SK-N-SH (cell line): ENCODE measurements at regions not wholly inside any gene's neighbourhood (a gene's known extent, or its start where the extent isn't known, plus 50 kb on each side); places are given as distances from the start of the nearest gene placed in this dataset.

Experiments
- CTCF ChIA-PET: fragments of 300-600, 350-600 bp; formaldehyde crosslinking; extraction: SDS; loops from one replicate; lab custom pipeline; 2021; lab: Yijun Ruan, JAX
- POLR2A ChIA-PET: fragments of 350-600 bp; sonication (Branson Sonifier 250); formaldehyde crosslinking; extraction: SDS; loops from one replicate; lab custom pipeline; 2020; ENCODE audit warnings: antibody characterized with exemption, inconsistent platforms; lab: Yijun Ruan, JAX
- DNase-seq: peaks from one replicate; pipeline ENCODE4 v3.0.0; 2012
- H2AFZ ChIP-seq: fragments of 200-600 bp; sonication (generic); 2 replicates; pipeline ENCODE4 v1.8.1; 2016; ENCODE audit warnings: antibody characterized with exemption, mild to moderate bottlenecking, low read depth
- H3F3A ChIP-seq: fragments of 200-600 bp; sonication (generic); replicated peaks from 2 replicates; pipeline ENCODE3; 2016; ENCODE audit warnings: antibody characterized with exemption, mild to moderate bottlenecking; ENCODE audit not compliant: insufficient read depth
- H3K27ac ChIP-seq, 2 experiments: fragments of 200-500 bp in 1 of 2; fragments of 200-600 bp in 1 of 2; sonication (Bioruptor generic) in 1 of 2; sonication (generic), shearing (Covaris generic) in 1 of 2; 2 replicates each; pipeline versions ENCODE4 v1.5.1 to v1.6.1; 2014 to 2016; ENCODE audit warnings: low read depth in 2 of 2, inconsistent platforms in 1 of 2, low read length in 1 of 2, mild to moderate bottlenecking in 1 of 2, mixed read lengths in 1 of 2
- H3K27me3 ChIP-seq: fragments of 200-600 bp; sonication (generic), shearing (Covaris generic); 2 replicates; pipeline ENCODE4 v1.6.1; 2016; ENCODE audit warnings: mixed run types; ENCODE audit not compliant: insufficient read depth
- H3K36me3 ChIP-seq, 2 experiments: fragments of 200-500 bp in 1 of 2; fragments of 200-600 bp in 1 of 2; sonication (Bioruptor generic) in 1 of 2; sonication (generic) in 1 of 2; replicated peaks in 1 of 2; 2 replicates each; pipeline versions ENCODE3 to v1.5.1; 2014 to 2016; ENCODE audit warnings: low read length in 1 of 2, mild to moderate bottlenecking in 1 of 2; ENCODE audit not compliant: insufficient read depth in 2 of 2, control insufficient read depth in 1 of 2
- H3K4me1 ChIP-seq, 2 experiments: fragments of 200-500 bp in 1 of 2; fragments of 200-600 bp in 1 of 2; sonication (Bioruptor generic) in 1 of 2; sonication (generic), shearing (Covaris generic) in 1 of 2; 2 replicates each; pipeline versions ENCODE4 v1.5.1 to v1.6.1; 2014 to 2016; ENCODE audit warnings: low read depth in 1 of 2, low read length in 1 of 2, mixed run types in 1 of 2; ENCODE audit not compliant: insufficient read depth in 2 of 2, control insufficient read depth in 1 of 2
- H3K4me2 ChIP-seq: fragments of 200-600 bp; sonication (generic), shearing (Covaris generic); 2 replicates; pipeline ENCODE4 v1.6.1; 2017; ENCODE audit warnings: mixed run types
- H3K4me3 ChIP-seq, 2 experiments: fragments of 200-500 bp in 1 of 2; fragments of 200-600 bp in 1 of 2; sonication (Bioruptor generic) in 1 of 2; sonication (generic), shearing (Covaris generic) in 1 of 2; 2 replicates each; pipeline versions ENCODE4 v1.5.1 to v1.8.1; 2014 to 2016; ENCODE audit warnings: low read depth in 2 of 2, inconsistent platforms in 1 of 2, low read length in 1 of 2, mild to moderate bottlenecking in 1 of 2, mixed read lengths in 1 of 2, moderate library complexity in 1 of 2
- H3K79me2 ChIP-seq: fragments of 200-600 bp; sonication (generic); 2 replicates; pipeline ENCODE4 v1.8.1; 2017; ENCODE audit warnings: mild to moderate bottlenecking; ENCODE audit not compliant: insufficient read depth
- H3K9ac ChIP-seq: fragments of 200-600 bp; sonication (generic); 2 replicates; pipeline ENCODE4 v1.6.1; 2017; ENCODE audit warnings: mixed run types
- H3K9me2 ChIP-seq: fragments of 200-600 bp; sonication (generic); 2 replicates; pipeline ENCODE4 v1.6.1; 2017; ENCODE audit warnings: mixed run types
- H3K9me3 ChIP-seq: fragments of 200-600 bp; sonication (generic); 2 replicates; pipeline ENCODE4 v1.6.1; 2017; ENCODE audit warnings: mixed run types, mild to moderate bottlenecking, moderate library complexity
- H4K20me1 ChIP-seq: fragments of 200-600 bp; sonication (generic); 2 replicates; pipeline ENCODE4 v1.6.1; 2017; ENCODE audit warnings: mild to moderate bottlenecking, mixed run types; ENCODE audit not compliant: insufficient read depth
- CHD2 ChIP-seq: fragments of 150-350 bp; IDR thresholded peaks from 2 replicates; pipeline ENCODE4 v1.6.1; 2018; ENCODE audit warnings: low read length; ENCODE audit not compliant: partially characterized antibody
- CTCF ChIP-seq: fragments of 200-600 bp; sonication (generic); IDR thresholded peaks from 2 replicates; pipeline ENCODE4 v1.6.1; 2017; ENCODE audit warnings: antibody characterized with exemption, mild to moderate bottlenecking, moderate library complexity
- ELF1 ChIP-seq: IDR thresholded peaks from 2 replicates; pipeline ENCODE4 v1.4.0; 2012
- EZH2phosphoT487 ChIP-seq: fragments of 200-600 bp; sonication (generic); IDR thresholded peaks from 2 replicates; pipeline ENCODE4 v1.6.1; 2017; ENCODE audit warnings: low read depth, mixed run types, mild to moderate bottlenecking, antibody characterized with exemption, moderate library complexity, borderline replicate concordance
- FOXJ3 ChIP-seq: sonication (generic); formaldehyde crosslinking; IDR thresholded peaks from 2 replicates; pipeline ENCODE4 v1.5.1; 2020; ENCODE audit warnings: mild to moderate bottlenecking, missing genetic modification reagents
- MAX ChIP-seq: IDR thresholded peaks from 2 replicates; pipeline ENCODE4 v1.4.0; 2012; ENCODE audit warnings: low read depth
- MEF2A ChIP-seq: IDR thresholded peaks from 2 replicates; pipeline ENCODE4 v1.4.0; 2012; ENCODE audit warnings: low read depth, borderline replicate concordance
- NRF1 ChIP-seq: IDR thresholded peaks from 2 replicates; pipeline ENCODE4 v1.6.1; 2012; ENCODE audit warnings: low read depth, mild to moderate bottlenecking, low read length
- POLR2AphosphoS5 ChIP-seq: IDR thresholded peaks from 2 replicates; pipeline ENCODE4 v1.6.1; 2012; ENCODE audit warnings: low read depth, low read length
- RAD21 ChIP-seq: IDR thresholded peaks from 2 replicates; pipeline ENCODE4 v1.6.1; 2012; ENCODE audit warnings: mild to moderate bottlenecking, low read length
- RCOR1 ChIP-seq: fragments of 150-350 bp; IDR thresholded peaks from 2 replicates; pipeline ENCODE4 v1.6.1; 2017; ENCODE audit warnings: antibody characterized with exemption, low read length
- RXRA ChIP-seq: IDR thresholded peaks from 2 replicates; pipeline ENCODE4 v1.4.0; 2012; ENCODE audit warnings: low read depth, mild to moderate bottlenecking, borderline replicate concordance
- SIN3A ChIP-seq: IDR thresholded peaks from 2 replicates; pipeline ENCODE4 v1.6.1; 2012; ENCODE audit warnings: low read depth, mild to moderate bottlenecking, low read length, moderate library complexity, borderline replicate concordance
- USF2 ChIP-seq: fragments of 150-350 bp; IDR thresholded peaks from 2 replicates; pipeline ENCODE4 v1.6.1; 2017; ENCODE audit warnings: antibody characterized with exemption, low read length, low read depth, borderline replicate concordance
- YY1 ChIP-seq: IDR thresholded peaks from 2 replicates; pipeline ENCODE4 v1.4.0; 2012; ENCODE audit warnings: low read depth, mild to moderate bottlenecking
- WGBS: methylation state at CpG from one replicate; pipeline ENCODE4 v1.1.6; 2017; ENCODE audit warnings: low lambda C conversion rate; 5-methylcytosine and 5-hydroxymethylcytosine counted together
- TF ChIP-seq, protein P1 (sequence below): fragments of 150-350 bp; IDR thresholded peaks from 2 replicates; pipeline ENCODE4 v1.6.1; 2016; ENCODE audit warnings: mild to moderate bottlenecking, low read depth, low read length

DNA sequence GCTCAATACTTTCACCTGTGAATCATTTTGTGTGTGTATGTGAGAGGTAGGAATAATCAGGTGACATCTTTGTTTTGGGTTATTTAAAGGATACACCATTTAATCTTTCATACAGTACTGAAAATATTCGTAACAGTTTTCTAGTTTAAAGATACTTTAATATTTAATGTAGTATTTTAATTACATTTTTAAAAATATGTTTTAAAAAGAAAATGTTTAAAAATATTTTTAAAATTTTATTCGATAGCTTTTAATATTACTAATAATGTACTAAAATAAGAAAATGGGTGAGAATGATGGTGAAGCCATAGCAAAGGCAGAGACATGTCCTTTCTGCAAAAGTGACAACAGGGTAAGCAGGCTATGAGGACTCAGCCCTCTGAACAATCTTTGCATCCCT is 56.3 kb upstream of the MEF2C start (continued):
- TF ChIP-seq YY1 (no peak), FOXJ3 (no peak), CHD2 (no peak), SIN3A (no peak), RCOR1 (no peak)
- TF ChIP-seq, protein P1, sequence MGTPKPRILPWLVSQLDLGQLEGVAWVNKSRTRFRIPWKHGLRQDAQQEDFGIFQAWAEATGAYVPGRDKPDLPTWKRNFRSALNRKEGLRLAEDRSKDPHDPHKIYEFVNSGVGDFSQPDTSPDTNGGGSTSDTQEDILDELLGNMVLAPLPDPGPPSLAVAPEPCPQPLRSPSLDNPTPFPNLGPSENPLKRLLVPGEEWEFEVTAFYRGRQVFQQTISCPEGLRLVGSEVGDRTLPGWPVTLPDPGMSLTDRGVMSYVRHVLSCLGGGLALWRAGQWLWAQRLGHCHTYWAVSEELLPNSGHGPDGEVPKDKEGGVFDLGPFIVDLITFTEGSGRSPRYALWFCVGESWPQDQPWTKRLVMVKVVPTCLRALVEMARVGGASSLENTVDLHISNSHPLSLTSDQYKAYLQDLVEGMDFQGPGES: no peak

GRCh38 chr5:88938488-88938887 is 55.5 kb upstream of the MEF2C start:
- Histone ChIP-seq H3K4me2 (no peak overlapping the region), H3K9me2 (no peaks in the 10 kb centered on the region), H3K36me3 (no peaks in the 10 kb centered on the region), H3K27me3 (no peaks in the 10 kb centered on the region), H3K9ac (no peak overlapping the region), H4K20me1 (no peaks in the 10 kb centered on the region), H3K79me2 (no peaks in the 10 kb centered on the region), H2AFZ (no peak overlapping the region), H3K9me3 (no peaks in the 10 kb centered on the region), H3K27ac (no peak overlapping the region), H3F3A (no peaks in the 10 kb centered on the region), H3K4me3 (no peak overlapping the region), H3K4me1 (peaks cover 0 to 2% of the 10 kb centered on the region in 2 experiments; a peak in 1 of 4 replicates)
- 50% methylated on average over 3 of the region's 3 CpGs for WGBS
- no peak for TF ChIP-seq POLR2AphosphoS5
- TF ChIP-seq RXRA: no peak
- no peak for TF ChIP-seq NRF1
- CTCF ChIA-PET: interaction anchor here (0.7 to 1.0 kb wide), 2 partner anchors 12 to 274 kb away, joined by 3 read pairs; no protein-coding TSS in a partner anchor
- no peak for DNase-seq
- POLR2A ChIA-PET: no interaction called here

DNA sequence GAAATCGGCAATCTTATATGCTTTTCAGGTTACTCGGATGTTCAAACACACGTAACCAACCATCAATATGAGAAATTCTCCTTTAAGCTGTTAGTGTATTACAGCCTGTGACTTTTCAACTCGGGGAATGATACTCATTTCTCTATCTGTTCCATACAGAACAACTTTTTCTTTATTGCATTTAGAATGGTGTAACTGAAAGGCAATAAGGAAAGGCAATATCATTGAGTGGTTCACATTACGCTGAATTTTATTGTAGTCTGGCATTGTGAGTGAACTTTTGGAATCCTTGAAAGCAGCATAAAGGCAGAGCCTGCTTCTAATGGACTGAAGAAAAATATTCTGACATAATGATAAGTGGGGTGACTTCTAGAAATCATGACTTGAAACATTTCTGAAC is 54.4 kb upstream of the MEF2C start:
- ChIA-PET CTCF (interaction anchor here (1.2 kb wide), 1 partner anchor 11 kb away, joined by 3 read pairs; no protein-coding TSS in a partner anchor), POLR2A (no interaction called here)
- TF ChIP-seq EZH2phosphoT487 (no peak), MEF2A (no peak), RAD21 (no peak), CTCF (no peak), RCOR1 (no peak), MAX (no peak), USF2 (no peak), ELF1 (no peak)
- WGBS: 70% methylated on average over 5 of the region's 5 CpGs
- no peak overlapping the region for H3K27ac ChIP-seq
- no peaks in the 10 kb centered on the region for H3K9me2 ChIP-seq
- no peaks in the 10 kb centered on the region for H3K4me1 ChIP-seq
- H3K79me2 ChIP-seq: no peaks in the 10 kb centered on the region
- no peaks in the 10 kb centered on the region for H4K20me1 ChIP-seq
- H3K36me3 ChIP-seq: no peaks in the 10 kb centered on the region
- H3K9me3 ChIP-seq: no peaks in the 10 kb centered on the region
- no peak for DNase-seq
- no peak overlapping the region for H3K4me2 ChIP-seq
- no peak overlapping the region for H2AFZ ChIP-seq
- no peaks in the 10 kb centered on the region for H3F3A ChIP-seq
- H3K27me3 ChIP-seq: no peaks in the 10 kb centered on the region
- H3K4me3 ChIP-seq: no peak overlapping the region
- no peak overlapping the region for H3K9ac ChIP-seq
